ENCODE measurements at regions not wholly inside any gene's neighbourhood (a gene's known extent, or its start where the extent isn't known, plus 50 kb on each side); places are given as distances from the start of the nearest gene placed in this dataset.

- no peak for ATAC-seq
- no peak for TF ChIP-seq CTCF (IDR thresholded peaks at IDR 0.05)
- intact Hi-C loops (cut with DNase I): no loop called here
- Histone ChIP-seq H3K36me3 (no peaks in the 10 kb centered on the region), H3K9me3 (no peaks in the 10 kb centered on the region), H3K4me1 (peaks cover 5% of the 10 kb centered on the region), H3K27ac (no peak overlapping the region), H3K27me3 (no peaks in the 10 kb centered on the region), H3K4me3 (no peak overlapping the region)
- no peak for DNase-seq
Measured at GRCh38 chr1:201759194-201759815, 69.7 kb upstream of the IPO9 start.

- TF ChIP-seq CTCF (IDR thresholded peaks at IDR 0.05): no peak
- no peak overlapping the region for H3K4me3 ChIP-seq
- H3K36me3 ChIP-seq: no peaks in the 10 kb centered on the region
- H3K4me1 ChIP-seq: peaks cover 5% of the 10 kb centered on the region
- no peak overlapping the region for H3K27ac ChIP-seq
- intact Hi-C loops (cut with DNase I): no loop called here
- H3K9me3 ChIP-seq: no peaks in the 10 kb centered on the region
- DNase-seq (no peak), ATAC-seq (no peak)
- H3K27me3 ChIP-seq: no peaks in the 10 kb centered on the region
Measured at GRCh38 chr1:201760516-201760915, 68.4 kb upstream of the IPO9 start.

GRCh38 chr1:201761178-201761577, 67.8 kb upstream of the IPO9 start:
- TF ChIP-seq CTCF (IDR thresholded peaks at IDR 0.05): no peak
- ATAC-seq: no peak
- Histone ChIP-seq H3K9me3 (no peaks in the 10 kb centered on the region), H3K27me3 (no peaks in the 10 kb centered on the region), H3K4me3 (no peak overlapping the region), H3K36me3 (no peaks in the 10 kb centered on the region), H3K27ac (no peak overlapping the region), H3K4me1 (peaks cover 5% of the 10 kb centered on the region)
- intact Hi-C loops (cut with DNase I): no loop called here
- DNase-seq: no peak

- intact Hi-C loops (cut with DNase I): no loop called here
- no peak overlapping the region for H3K27ac ChIP-seq
Measured at GRCh38 chr1:201761871-201762270, 67.1 kb upstream of the IPO9 start.

GRCh38 chr1:201762381-201762780, 66.6 kb upstream of the IPO9 start:
- H3K27me3 ChIP-seq: no peaks in the 10 kb centered on the region
- no peak for TF ChIP-seq CTCF (IDR thresholded peaks at IDR 0.05)
- intact Hi-C loops (cut with DNase I): no loop called here
- H3K27ac ChIP-seq: no peak overlapping the region
- ATAC-seq (no peak), DNase-seq (no peak)
- peaks cover 5% of the 10 kb centered on the region for H3K4me1 ChIP-seq
- H3K36me3 ChIP-seq: no peaks in the 10 kb centered on the region
- no peak overlapping the region for H3K4me3 ChIP-seq
- no peaks in the 10 kb centered on the region for H3K9me3 ChIP-seq

More at GRCh38 chr1:201761871-201762270, 67.1 kb upstream of the IPO9 start:
- Histone ChIP-seq H3K27me3 (no peaks in the 10 kb centered on the region), H3K36me3 (no peaks in the 10 kb centered on the region), H3K4me1 (peaks cover 5% of the 10 kb centered on the region), H3K4me3 (no peak overlapping the region), H3K9me3 (no peaks in the 10 kb centered on the region)
- ATAC-seq (no peak), DNase-seq (no peak)
- TF ChIP-seq CTCF (IDR thresholded peaks at IDR 0.05): no peak

Data from upper lobe of right lung (tissue), 1 donor.